ENCODE measurements at regions not wholly inside any gene's neighbourhood (a gene's known extent, or its start where the extent isn't known, plus 50 kb on each side); places are given as distances from the start of the nearest gene placed in this dataset.

- 88% methylated on average over 1 of the region's 1 CpG for WGBS (ENCODE audit: insufficient coverage)
Measured at GRCh38 chr13:47114030-47114429, 217.2 kb upstream of the HTR2A start.

GRCh38 chr13:47112903-47113299 lies 216.0 kb upstream of the HTR2A start:
- H3K4me3 Mint-ChIP-seq = no peak overlapping the region
- TF ChIP-seq EZH2 (IDR thresholded peaks at IDR 0.05; ENCODE audit: borderline replicate concordance, insufficient read depth, low read depth, low read length, poor library complexity, severe bottlenecking) (no peak), CTCF (IDR thresholded peaks at IDR 0.05) (no peak)
- CTCF ChIA-PET = no interaction called here
- Histone ChIP-seq H3K27me3 (replicated peaks in 1 of 4; ENCODE audit: control extremely low read depth in 1 of 4, control insufficient read depth in 3 of 4, insufficient read depth in 4 of 4, low read length in 3 of 4) (no peaks in the 10 kb centered on the region), H3K4me1 (ENCODE audit: control insufficient read depth in 2 of 2, insufficient read depth in 2 of 2, low read length in 2 of 2) (no peaks in the 10 kb centered on the region), H2AFZ (ENCODE audit: insufficient read depth, low read depth, low read length, poor library complexity, severe bottlenecking) (no peak overlapping the region), H3K79me2 (ENCODE audit: control insufficient read depth, insufficient read depth, low read length) (no peaks in the 10 kb centered on the region), H3K9me3 (ENCODE audit: control extremely low read depth in 1 of 3, control insufficient read depth in 2 of 3, insufficient read depth in 1 of 3, low read length in 2 of 3) (no peaks in the 10 kb centered on the region), H3K4me2 (replicated peaks; ENCODE audit: low read depth, low read length, poor library complexity, severe bottlenecking) (no peak overlapping the region), H4K20me1 (ENCODE audit: control insufficient read depth, insufficient read depth, low read length, poor library complexity, severe bottlenecking) (no peaks in the 10 kb centered on the region), H3K36me3 (replicated peaks in 1 of 2; ENCODE audit: control extremely low read depth in 1 of 2, control insufficient read depth in 1 of 2, extremely low read depth in 1 of 2, insufficient read depth in 2 of 2, low read length in 1 of 2) (no peaks in the 10 kb centered on the region), H3K27ac (ENCODE audit: low read length in 2 of 2) (no peak overlapping the region), H3K9ac (ENCODE audit: low read length) (no peak overlapping the region), H3K4me3 (ENCODE audit: control extremely low read depth in 1 of 5, extremely low read depth in 1 of 5, insufficient read depth in 1 of 5, low read depth in 2 of 5, low read length in 4 of 5) (no peak overlapping the region)
- POLR2A ChIA-PET = no interaction called here
- DNase-seq = no peak
- WGBS (ENCODE audit: insufficient coverage) = no CpG with 5 or more reads among the region's 1 CpG
- intact Hi-C loops (cut with micrococcal nuclease) = no loop called here
- peaks cover 5% of the 10 kb centered on the region for H3K27me3 Mint-ChIP-seq
- no peaks in the 10 kb centered on the region for H3K4me1 Mint-ChIP-seq
- ATAC-seq (ENCODE audit: low read depth) = no peak
- no peaks in the 10 kb centered on the region for H3K9me3 Mint-ChIP-seq (ENCODE audit: insufficient read depth)
- no peak overlapping the region for H3K27ac Mint-ChIP-seq

More at GRCh38 chr13:47114030-47114429, 217.2 kb upstream of the HTR2A start:
- Histone ChIP-seq H3K36me3 (replicated peaks in 1 of 2; ENCODE audit: control extremely low read depth in 1 of 2, control insufficient read depth in 1 of 2, extremely low read depth in 1 of 2, insufficient read depth in 2 of 2, low read length in 1 of 2) (no peaks in the 10 kb centered on the region), H4K20me1 (ENCODE audit: control insufficient read depth, insufficient read depth, low read length, poor library complexity, severe bottlenecking) (no peaks in the 10 kb centered on the region), H2AFZ (ENCODE audit: insufficient read depth, low read depth, low read length, poor library complexity, severe bottlenecking) (no peak overlapping the region), H3K27ac (ENCODE audit: low read length in 2 of 2) (no peak overlapping the region), H3K4me3 (ENCODE audit: control extremely low read depth in 1 of 5, extremely low read depth in 1 of 5, insufficient read depth in 1 of 5, low read depth in 2 of 5, low read length in 4 of 5) (no peak overlapping the region), H3K9ac (ENCODE audit: low read length) (no peak overlapping the region), H3K79me2 (ENCODE audit: control insufficient read depth, insufficient read depth, low read length) (no peaks in the 10 kb centered on the region), H3K27me3 (replicated peaks in 1 of 4; ENCODE audit: control extremely low read depth in 1 of 4, control insufficient read depth in 3 of 4, insufficient read depth in 4 of 4, low read length in 3 of 4) (no peaks in the 10 kb centered on the region), H3K9me3 (ENCODE audit: control extremely low read depth in 1 of 3, control insufficient read depth in 2 of 3, insufficient read depth in 1 of 3, low read length in 2 of 3) (no peaks in the 10 kb centered on the region), H3K4me1 (ENCODE audit: control insufficient read depth in 2 of 2, insufficient read depth in 2 of 2, low read length in 2 of 2) (no peaks in the 10 kb centered on the region), H3K4me2 (replicated peaks; ENCODE audit: low read depth, low read length, poor library complexity, severe bottlenecking) (no peak overlapping the region)
- no peak for ATAC-seq (ENCODE audit: low read depth)
- POLR2A ChIA-PET = no interaction called here
- H3K4me1 Mint-ChIP-seq = no peaks in the 10 kb centered on the region
- H3K27ac Mint-ChIP-seq = no peak overlapping the region
- intact Hi-C loops (cut with micrococcal nuclease) = no loop called here
- no peak overlapping the region for H3K4me3 Mint-ChIP-seq
- no peaks in the 10 kb centered on the region for H3K9me3 Mint-ChIP-seq (ENCODE audit: insufficient read depth)
- no peak for TF ChIP-seq CTCF (IDR thresholded peaks at IDR 0.05)
- TF ChIP-seq EZH2 (IDR thresholded peaks at IDR 0.05; ENCODE audit: borderline replicate concordance, insufficient read depth, low read depth, low read length, poor library complexity, severe bottlenecking) = no peak
- CTCF ChIA-PET = no interaction called here
- no peak for DNase-seq
- peaks cover 5% of the 10 kb centered on the region for H3K27me3 Mint-ChIP-seq

All from B cell (primary cell).